Right lobe of liver (tissue), 6 donors: ENCODE measurements at regions not wholly inside any gene's neighbourhood (a gene's known extent, or its start where the extent isn't known, plus 50 kb on each side); places are given as distances from the start of the nearest gene placed in this dataset.
A peak's percentile ranks its signal among the peaks of the same experiment; 100 is the strongest.

Source experiments
- ATAC-seq, 4 donors: fragments of 200-7000 bp; cut with Tn5 transposase; one replicate each; pipeline ENCODE4 v1.9.1; 2020; ENCODE audit warnings: mild to moderate bottlenecking in 4 of 4, moderate library complexity in 4 of 4
- DNase-seq, 3 donors: peaks; one replicate each; pipeline ENCODE4 v3.0.0-alpha.2; 2020
- H3K27ac ChIP-seq, 3 donors: fragments of 200-600 bp; one replicate each; pipeline ENCODE4 v1.8.0; 2022
- H3K27me3 ChIP-seq, 2 donors: fragments of 200-600 bp; one replicate each; pipeline ENCODE4 v1.8.0; 2022
- H3K36me3 ChIP-seq, 4 donors: fragments of 200-600 bp; sonication (generic) in 1 of 4; one replicate each; pipeline versions ENCODE4 v1.5.1 to v1.8.0; 2017 to 2022; ENCODE audit warnings: control low read depth in 1 of 4
- H3K4me1 ChIP-seq, 4 donors: fragments of 200-600 bp; sonication (generic) in 1 of 4; one replicate each; pipeline versions ENCODE4 v1.5.1 to v1.8.0; 2017 to 2022; ENCODE audit warnings: control low read depth in 1 of 4
- H3K4me3 ChIP-seq, 3 donors: fragments of 200-600 bp; one replicate each; pipeline ENCODE4 v1.8.0; 2022
- H3K9me3 ChIP-seq, 4 donors: fragments of 200-600 bp; sonication (generic) in 1 of 4; one replicate each; pipeline versions ENCODE4 v1.5.1 to v1.8.0; 2017 to 2022; ENCODE audit warnings: control low read depth in 1 of 4
- POLR2A ChIP-seq: fragments of 450-650 bp; IDR thresholded peaks from one replicate; pipeline ENCODE4 v1.6.1; 2017; ENCODE audit warnings: antibody characterized with exemption, mild to moderate bottlenecking
- WGBS: methylation state at CpG from one replicate; pipeline ENCODE4 v1.1.6; 2018; ENCODE audit warnings: low coverage, low lambda C conversion rate; ENCODE audit not compliant: insufficient coverage; ENCODE audit errors: missing lambda C conversion rate; 5-methylcytosine and 5-hydroxymethylcytosine counted together
- intact Hi-C, 2 donors: fragments of 100-400 bp; cut with DNase I; formaldehyde crosslinking; loops; one replicate each; pipeline versions ENCODE4 v1.11.2 to v1.14.1; 2022
- TF ChIP-seq, protein P1 (sequence below), 4 donors: fragments of 200-600 bp in 3 of 4; fragments of 450-650 bp in 1 of 4; IDR thresholded peaks; one replicate each; pipeline versions ENCODE4 v1.5.1 to v1.8.0; 2016 to 2022; ENCODE audit warnings: antibody characterized with exemption in 4 of 4, mild to moderate bottlenecking in 2 of 4
- donor health status: DM: no; HTN: yes; CAD: no.
- donor health status: DM: no; HTN: no; CAD: no.
- donor health status: DM: no; HTN: no; CAD: no.
- donor health status: DM: no; HTN: yes; CAD: no.
- donor health status: DM: no; HTN: yes; CAD: no.

DNA sequence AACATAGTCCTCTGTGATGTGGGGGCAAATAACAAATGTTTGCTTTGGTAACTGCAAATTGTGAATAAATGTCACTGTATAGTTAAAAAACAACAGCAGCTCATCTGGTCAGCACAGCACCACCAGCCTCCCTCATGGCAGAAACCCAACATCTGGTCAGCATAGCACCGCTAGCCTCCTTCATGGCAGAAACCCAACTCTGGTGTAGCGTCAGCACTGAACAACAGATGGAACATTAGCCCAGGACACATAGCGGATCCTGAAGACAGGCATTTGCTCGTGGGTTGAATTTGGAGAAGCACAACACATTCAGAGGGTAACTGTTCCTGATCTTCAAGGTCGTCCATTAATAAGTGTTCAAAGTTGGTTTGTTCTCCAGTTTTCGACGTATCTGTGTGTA is 265.9 kb downstream of the DLL1 start:
- 34% methylated on average over 7 of the region's 7 CpGs for WGBS
- peaks cover 0 to 13% (median 3%) of the 10 kb centered on the region in 4 donors for H3K4me1 ChIP-seq
- intact Hi-C loops = no loop called here
- no peaks in the 10 kb centered on the region for H3K9me3 ChIP-seq
- DNase-seq = peak in 1 of 3 donors; percentile 45
- no peaks in the 10 kb centered on the region for H3K27me3 ChIP-seq
- no peak overlapping the region for H3K4me3 ChIP-seq
- H3K36me3 ChIP-seq = no peaks in the 10 kb centered on the region
- peak; percentile 6 to 51 (median 28) for ATAC-seq
- TF ChIP-seq, protein P1, sequence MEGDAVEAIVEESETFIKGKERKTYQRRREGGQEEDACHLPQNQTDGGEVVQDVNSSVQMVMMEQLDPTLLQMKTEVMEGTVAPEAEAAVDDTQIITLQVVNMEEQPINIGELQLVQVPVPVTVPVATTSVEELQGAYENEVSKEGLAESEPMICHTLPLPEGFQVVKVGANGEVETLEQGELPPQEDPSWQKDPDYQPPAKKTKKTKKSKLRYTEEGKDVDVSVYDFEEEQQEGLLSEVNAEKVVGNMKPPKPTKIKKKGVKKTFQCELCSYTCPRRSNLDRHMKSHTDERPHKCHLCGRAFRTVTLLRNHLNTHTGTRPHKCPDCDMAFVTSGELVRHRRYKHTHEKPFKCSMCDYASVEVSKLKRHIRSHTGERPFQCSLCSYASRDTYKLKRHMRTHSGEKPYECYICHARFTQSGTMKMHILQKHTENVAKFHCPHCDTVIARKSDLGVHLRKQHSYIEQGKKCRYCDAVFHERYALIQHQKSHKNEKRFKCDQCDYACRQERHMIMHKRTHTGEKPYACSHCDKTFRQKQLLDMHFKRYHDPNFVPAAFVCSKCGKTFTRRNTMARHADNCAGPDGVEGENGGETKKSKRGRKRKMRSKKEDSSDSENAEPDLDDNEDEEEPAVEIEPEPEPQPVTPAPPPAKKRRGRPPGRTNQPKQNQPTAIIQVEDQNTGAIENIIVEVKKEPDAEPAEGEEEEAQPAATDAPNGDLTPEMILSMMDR (IDR thresholded peaks at IDR 0.05) = no peak
- TF ChIP-seq POLR2A = no peak
- no peak overlapping the region for H3K27ac ChIP-seq

- intact Hi-C loops = no loop called here
- ATAC-seq = no peak
- Histone ChIP-seq H3K27me3 (no peaks in the 10 kb centered on the region), H3K27ac (no peak overlapping the region), H3K36me3 (no peaks in the 10 kb centered on the region), H3K4me3 (no peak overlapping the region), H3K4me1 (peaks cover 0 to 13% (median 3%) of the 10 kb centered on the region in 4 donors), H3K9me3 (no peaks in the 10 kb centered on the region)
- 91% methylated on average over 20 of the region's 67 CpGs for WGBS
- DNase-seq = peak in 1 of 3 donors; percentile 47
- TF ChIP-seq, protein P1 (IDR thresholded peaks at IDR 0.05) = no peak
- TF ChIP-seq POLR2A = no peak
Observed at GRCh38 chr6:170023620-170024521, 267.0 kb downstream of the DLL1 start.

DNA sequence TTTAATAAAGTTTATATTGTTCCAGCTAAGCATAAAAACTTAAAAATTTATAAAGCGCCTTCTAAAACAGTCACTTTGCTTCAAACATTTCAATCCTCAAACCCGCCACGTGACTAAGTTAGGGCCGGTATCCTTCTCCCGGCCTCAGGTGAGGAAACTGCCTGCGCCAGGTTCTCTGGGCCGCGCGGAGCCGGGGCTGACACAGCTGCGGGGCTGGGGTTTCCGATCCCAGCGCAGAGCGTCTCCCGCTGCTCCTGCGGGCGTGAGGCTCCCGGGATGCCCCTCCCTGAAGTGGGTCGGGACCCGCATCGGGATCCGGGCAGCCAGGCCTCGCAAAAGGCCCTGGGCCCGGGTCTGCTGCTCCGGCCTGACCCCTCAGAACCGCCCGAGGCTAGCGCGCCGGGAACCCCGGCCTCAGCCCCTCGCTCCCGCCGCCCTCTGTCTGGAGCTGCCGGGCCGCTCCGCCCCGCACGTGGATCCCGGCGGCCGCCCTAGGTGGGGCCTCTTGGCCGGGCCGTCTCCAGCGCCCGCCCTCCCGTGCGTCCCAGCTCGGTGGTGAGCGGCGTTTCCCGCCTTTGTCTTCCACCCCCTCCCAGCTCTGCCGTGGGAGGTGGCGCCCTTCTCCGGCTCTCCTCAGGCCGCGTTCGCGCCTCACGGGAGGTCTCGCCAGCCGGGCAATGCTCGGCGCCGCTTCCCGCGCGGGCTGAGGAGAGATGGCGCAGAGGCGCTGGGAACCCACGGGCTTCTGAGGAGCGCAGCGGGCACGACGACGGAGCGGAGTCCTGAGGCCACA is 267.9 kb downstream of the DLL1 start:
- intact Hi-C loops = no loop called here
- no peak overlapping the region for H3K27ac ChIP-seq
- peaks cover 0 to 13% (median 3%) of the 10 kb centered on the region in 4 donors for H3K4me1 ChIP-seq
- TF ChIP-seq, protein P1 (IDR thresholded peaks at IDR 0.05) = no peak
- TF ChIP-seq POLR2A = no peak
- H3K9me3 ChIP-seq = no peaks in the 10 kb centered on the region
- H3K4me3 ChIP-seq = no peak overlapping the region
- H3K36me3 ChIP-seq = no peaks in the 10 kb centered on the region
- DNase-seq (peak in 1 of 3 donors; percentile 41), ATAC-seq (peak in 2 of 4 donors; percentile 5 to 22)
- WGBS = 67% methylated on average over 3 of the region's 77 CpGs
- H3K27me3 ChIP-seq = no peaks in the 10 kb centered on the region

DNA sequence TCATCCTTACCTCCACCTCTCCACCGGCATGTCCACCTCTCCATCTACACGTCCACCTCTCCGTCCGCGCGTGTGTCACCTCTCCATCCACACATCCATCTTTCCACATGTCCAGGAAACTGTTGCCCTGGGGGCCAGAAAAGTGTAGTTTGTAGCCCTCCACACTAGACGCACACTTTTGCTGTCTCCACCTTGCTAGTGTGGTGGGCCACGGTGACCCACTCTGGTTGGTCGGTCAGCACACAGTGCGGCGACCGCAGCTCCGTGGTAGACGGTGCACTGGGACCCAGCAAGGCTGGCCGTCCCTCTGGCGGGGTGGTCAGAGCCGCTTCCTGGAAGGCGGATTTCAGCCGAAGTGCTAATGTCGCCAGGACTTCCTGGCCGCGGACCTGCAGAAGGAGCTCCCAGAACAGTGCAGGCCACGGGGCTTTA is 268.6 kb downstream of the DLL1 start:
- Histone ChIP-seq H3K4me1 (peaks cover 0 to 13% (median 3%) of the 10 kb centered on the region in 4 donors), H3K9me3 (no peaks in the 10 kb centered on the region), H3K27ac (no peak overlapping the region), H3K27me3 (no peaks in the 10 kb centered on the region), H3K36me3 (no peaks in the 10 kb centered on the region), H3K4me3 (no peak overlapping the region)
- no peak for ATAC-seq
- intact Hi-C loops = no loop called here
- WGBS = 92% methylated on average over 8 of the region's 23 CpGs
- DNase-seq = peak in 1 of 3 donors; percentile 37
- TF ChIP-seq POLR2A = no peak
- TF ChIP-seq, protein P1 (IDR thresholded peaks at IDR 0.05) = no peak
